ENCODE measurements at regions not wholly inside any gene's neighbourhood (a gene's known extent, or its start where the extent isn't known, plus 50 kb on each side); places are given as distances from the start of the nearest gene placed in this dataset.

DNA sequence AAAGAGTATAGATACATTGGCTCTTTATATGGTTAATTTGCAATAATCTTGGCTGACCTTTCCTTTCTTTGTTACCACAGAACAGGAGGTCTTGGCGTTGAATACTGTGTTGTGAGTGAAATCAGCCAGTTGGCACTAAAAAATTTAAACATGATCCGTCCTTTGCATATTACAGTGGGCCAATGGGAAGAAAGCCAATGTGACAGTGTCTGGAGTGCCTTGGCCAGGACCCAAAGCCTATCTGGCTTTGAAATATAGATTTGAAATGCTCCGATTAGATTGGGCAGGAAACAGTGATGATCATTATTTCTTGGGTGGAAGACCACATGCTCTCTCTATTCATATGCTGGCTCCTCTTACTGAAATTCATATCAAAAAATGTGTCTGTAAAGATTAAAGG lies 339.6 kb upstream of the ANO3 start:
- DNase-seq: no peak

- DNase-seq: no peak
Measured at GRCh38 chr11:25993016-25993415, 338.9 kb upstream of the ANO3 start.

DNA sequence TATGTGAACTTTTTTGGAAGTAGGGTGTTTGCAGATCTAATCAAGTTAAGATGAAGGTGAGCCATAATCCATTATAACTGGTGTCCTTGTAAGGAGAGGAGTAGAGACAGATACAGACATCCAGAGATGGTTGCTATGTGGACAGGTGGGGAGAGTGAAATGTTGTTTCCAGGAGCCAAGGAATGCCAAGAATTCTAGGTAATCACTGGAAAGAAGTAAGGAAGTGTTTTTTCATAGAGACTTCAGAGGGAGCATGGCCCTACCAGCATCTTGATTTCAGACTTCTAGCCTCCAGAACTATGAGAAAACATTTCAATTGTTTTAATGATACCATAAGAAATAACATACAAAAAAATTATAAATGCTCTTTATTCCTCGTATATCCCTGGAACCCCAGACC lies 320.5 kb upstream of the ANO3 start:
- no peak for DNase-seq

- no peak for DNase-seq
Measured at GRCh38 chr11:26014456-26015115, 317.3 kb upstream of the ANO3 start.

DNA sequence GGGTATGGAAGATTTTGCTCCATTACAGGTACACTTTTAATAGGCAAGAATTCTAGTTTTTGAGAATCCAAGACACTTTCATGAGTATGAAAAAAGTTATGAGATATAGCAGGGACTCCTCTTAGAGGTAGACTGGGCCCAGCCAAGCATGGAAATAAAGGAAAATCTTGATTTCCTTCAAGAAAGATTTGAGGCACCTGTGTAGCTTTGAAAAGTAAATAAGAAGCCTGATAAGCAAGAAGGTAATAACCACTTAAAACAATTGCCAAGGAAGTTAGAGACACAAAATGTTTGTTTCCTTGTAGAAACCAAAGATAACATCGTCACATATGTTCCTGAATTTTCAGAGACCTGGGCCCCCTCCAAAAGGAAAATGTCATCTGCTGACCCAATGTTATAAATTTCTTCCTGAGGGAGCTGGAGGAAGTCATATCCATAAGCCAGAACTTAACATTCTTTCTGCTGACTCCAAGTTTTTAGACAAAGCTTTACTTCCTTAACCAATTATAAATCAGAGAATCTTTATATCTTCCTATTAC lies 314.5 kb upstream of the ANO3 start:
- DNase-seq: no peak

DNA sequence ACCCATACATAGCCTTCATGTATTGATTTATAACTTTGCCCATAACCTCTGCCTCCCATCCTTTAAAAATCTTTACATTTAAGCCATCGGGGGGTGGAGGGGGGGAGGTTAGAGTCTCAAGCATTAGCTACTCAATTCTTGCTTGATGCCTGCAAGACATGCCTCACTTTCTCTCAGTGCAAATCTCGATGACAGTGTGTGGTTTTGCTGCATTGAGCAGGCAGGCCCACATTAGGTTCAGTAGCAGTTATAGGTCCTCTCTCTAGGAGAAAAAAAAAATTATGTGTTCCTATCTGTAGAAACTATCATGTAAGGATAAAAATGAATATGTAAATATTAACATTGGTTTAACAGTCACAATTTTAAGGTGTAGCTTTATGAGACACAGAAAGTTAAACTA lies 314.0 kb upstream of the ANO3 start:
- no peak for DNase-seq

- DNase-seq: no peak
Measured at GRCh38 chr11:26018336-26018735, 313.6 kb upstream of the ANO3 start.

- DNase-seq: no peak
Measured at GRCh38 chr11:26019386-26019785, 312.5 kb upstream of the ANO3 start.

GRCh38 chr11:26021017-26021416 lies 310.9 kb upstream of the ANO3 start:
- DNase-seq: no peak

DNA sequence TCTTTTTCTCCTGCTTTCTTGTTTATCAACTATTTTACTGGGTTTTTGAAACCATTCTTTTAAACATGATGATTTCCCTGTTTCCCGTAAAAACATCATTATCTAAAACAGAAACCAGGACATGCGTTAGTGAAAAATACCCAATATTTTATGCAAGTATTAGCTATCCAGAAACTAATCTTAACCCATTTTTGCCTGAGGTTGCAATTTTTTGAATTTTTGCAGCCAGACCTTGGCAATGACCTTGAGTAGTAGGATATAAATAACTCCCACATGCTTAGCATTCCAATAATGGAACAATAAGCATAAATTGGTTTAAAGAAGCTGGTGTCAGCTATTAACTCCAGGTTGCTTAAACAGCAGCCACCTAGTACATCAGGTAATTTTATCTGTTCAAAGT lies 308.9 kb upstream of the ANO3 start:
- DNase-seq: no peak

DNA sequence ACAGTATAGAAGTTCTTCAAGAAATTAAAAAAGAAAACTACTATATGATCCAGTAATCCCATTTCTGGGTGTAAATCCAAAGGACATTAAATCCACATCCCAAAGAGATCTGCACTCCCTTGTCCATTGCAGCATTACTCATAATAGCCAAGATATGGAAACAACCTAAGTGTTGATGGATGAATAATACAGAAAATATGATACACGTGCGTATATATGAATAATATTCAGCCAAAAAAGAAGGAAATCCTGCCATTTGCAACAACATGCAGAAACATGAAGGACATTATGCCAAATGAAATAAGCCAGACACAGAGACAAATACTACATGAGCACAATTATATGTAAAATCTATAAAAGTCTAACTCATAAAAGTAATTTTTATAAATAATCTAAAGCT lies 306.3 kb upstream of the ANO3 start:
- DNase-seq: no peak

DNA sequence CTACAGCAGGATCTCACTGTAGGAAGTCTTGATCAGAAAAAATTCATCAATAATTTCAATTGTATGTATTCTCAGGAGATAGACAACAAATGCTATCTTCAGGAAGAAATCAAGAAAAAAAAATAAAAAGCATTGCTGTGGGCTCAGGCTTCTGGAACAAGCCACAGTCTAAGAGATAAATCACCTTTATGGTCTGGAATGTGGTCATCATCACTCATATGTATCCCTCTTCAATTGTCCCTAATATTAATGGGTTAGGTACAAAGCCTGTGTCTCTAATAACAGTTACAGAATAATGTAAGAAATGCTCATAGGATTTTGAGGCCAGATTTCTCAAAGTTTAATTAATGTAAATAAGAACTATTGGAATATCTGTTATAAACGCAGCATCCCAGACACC lies 305.9 kb upstream of the ANO3 start:
- no peak for DNase-seq

DNA sequence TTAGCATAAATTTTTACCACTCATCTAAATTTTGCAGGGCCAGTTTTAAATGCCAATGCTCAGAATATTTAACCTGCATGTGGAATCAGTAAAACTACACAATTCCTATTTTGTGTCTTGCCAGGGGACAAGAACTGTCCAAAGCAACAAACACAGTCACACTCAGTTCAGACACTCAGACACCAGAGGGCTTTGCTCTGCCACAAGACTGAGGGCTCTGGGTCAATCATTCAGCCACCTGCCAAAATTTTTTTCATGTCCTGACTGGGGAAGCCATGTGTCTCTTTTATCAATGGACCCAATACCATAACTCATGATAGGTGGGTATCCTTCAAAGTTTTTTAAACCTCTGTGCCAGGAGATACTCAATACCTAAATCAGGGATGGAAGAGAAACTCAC lies 304.0 kb upstream of the ANO3 start:
- no peak for DNase-seq

GRCh38 chr11:26028393-26028911 lies 303.5 kb upstream of the ANO3 start:
- DNase-seq: no peak

DNA sequence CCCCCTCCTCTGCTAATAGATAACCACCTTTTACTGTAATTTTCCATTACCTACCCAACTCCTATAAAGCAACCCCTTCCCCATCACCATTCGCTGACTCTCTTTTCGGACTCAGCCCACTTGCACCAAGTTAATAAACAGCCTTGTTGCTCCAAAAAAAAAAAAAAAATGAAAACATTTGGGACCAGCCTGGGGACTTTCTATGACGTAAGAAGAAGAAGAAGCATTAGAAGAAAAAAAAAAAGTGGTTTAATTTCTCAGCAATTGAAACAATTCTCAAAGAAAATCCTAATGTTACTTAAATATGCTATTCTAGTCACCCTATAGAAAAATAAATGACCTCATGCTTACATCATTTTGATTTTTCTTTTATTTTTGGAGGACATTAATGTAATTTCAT lies 301.5 kb upstream of the ANO3 start:
- DNase-seq: no peak

- DNase-seq: no peak
Measured at GRCh38 chr11:26032241-26032640, 299.7 kb upstream of the ANO3 start.

GRCh38 chr11:26035696-26036095 lies 296.2 kb upstream of the ANO3 start:
- DNase-seq: no peak

- DNase-seq: no peak
Measured at GRCh38 chr11:26037716-26038115, 294.2 kb upstream of the ANO3 start.

DNA sequence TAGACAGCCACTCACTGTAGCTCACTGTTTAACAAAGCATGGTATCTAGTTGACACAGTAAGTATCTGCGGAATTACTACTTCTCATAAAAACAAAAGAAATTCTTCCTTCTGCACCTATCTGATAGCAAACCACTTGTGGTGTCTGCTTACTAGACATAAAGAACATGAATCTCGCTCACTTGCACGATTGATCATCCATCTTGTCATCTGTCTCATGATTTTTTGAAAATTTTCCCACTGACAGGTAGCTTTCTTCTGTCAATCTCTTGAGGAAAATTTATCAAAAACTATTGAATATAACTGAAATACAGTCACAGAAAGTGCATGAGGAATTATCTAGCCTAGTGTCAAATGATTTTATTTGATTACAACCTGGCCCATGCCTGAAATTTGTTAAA lies 291.6 kb upstream of the ANO3 start:
- no peak for DNase-seq

DNA sequence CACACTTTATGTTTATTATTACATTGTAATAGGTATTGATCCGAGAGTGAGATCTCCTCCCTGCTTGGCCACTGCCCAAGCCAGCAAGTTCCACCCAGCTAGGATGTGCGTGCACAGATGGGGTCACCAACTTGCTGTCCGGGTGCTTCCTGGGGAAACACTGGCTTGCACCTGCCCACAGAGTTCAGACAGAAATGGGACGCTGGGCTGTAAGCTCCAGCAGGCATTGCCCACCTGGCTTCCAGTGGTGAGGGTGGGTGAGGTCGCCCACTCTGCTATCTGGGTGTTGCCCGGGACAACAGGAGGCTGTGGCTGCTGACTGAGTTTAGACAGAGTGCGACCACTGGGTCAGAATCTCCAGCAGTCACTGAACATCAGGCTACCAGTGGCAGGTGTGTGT lies 289.8 kb upstream of the ANO3 start:
- no peak for DNase-seq

DNA sequence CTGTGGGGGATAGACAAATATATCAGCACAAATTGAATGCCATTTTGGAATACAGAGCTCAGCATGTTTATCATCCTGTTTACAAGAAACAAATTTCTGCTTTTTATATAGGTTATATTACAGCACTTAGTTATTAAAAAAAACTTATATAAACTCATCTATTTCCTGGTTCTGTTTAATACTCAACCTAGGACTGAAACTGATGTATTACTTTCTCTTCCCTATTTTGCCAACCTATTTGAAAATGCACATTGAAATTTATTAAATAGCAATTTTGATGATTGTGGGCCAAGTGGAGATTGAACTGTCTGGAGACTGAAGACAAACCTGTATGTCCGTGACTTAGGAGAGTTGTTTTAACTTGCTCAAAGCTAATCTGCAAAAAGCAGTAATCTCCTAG lies 288.3 kb upstream of the ANO3 start:
- DNase-seq: no peak

GRCh38 chr11:26044389-26044788 lies 287.5 kb upstream of the ANO3 start:
- DNase-seq: no peak

DNA sequence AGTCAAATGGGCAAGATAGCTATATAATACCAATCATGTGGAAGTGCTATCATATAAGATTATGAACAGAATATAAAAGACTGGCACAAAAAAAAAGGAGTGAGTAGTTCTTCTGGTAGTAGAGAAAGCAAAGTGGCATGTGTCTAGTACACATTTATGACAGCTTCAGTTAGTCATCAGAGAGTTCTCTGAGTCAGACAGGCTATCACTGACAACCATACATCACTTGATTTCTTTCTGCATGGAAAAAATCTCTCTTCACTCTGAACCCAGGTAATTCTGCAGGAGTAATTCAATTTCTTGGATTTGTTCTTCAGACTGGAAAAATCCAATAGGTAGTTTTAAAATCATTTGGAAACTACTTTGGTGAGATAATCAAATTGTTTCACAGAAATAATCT lies 286.8 kb upstream of the ANO3 start:
- no peak for DNase-seq

- no peak for DNase-seq
Measured at GRCh38 chr11:26048271-26048670, 283.7 kb upstream of the ANO3 start.

- no peak for DNase-seq
Measured at GRCh38 chr11:26053966-26054365, 278.0 kb upstream of the ANO3 start.
